GM12878 (cell line): ENCODE measurements at regions not wholly inside any gene's neighbourhood (a gene's known extent, or its start where the extent isn't known, plus 50 kb on each side); places are given as distances from the start of the nearest gene placed in this dataset.

ENCODE experiments used
- ATAC-seq: fragments of 200-7000 bp; cut with Tn5 transposase; 3 replicates; pipeline ENCODE4 v1.9.1; 2020; ENCODE audit warnings: mild to moderate bottlenecking, moderate library complexity
- BruUV-seq: library from RNA; stranded (reverse); fragments of 400-500 nt; replicated peaks from 2 replicates; lab custom pipeline; 2021; lab: Mats Ljungman, UMichigan
- CTCF ChIA-PET: fragments of 300-600 bp; sonication (Branson Sonifier 250); formaldehyde crosslinking; extraction: SDS; loops from one replicate; lab custom pipeline; 2021; ENCODE audit warnings: inconsistent platforms; lab: Yijun Ruan, JAX
- POLR2A ChIA-PET: fragments of 350-600 bp; formaldehyde crosslinking; extraction: SDS; loops from one replicate; lab custom pipeline; 2021; ENCODE audit warnings: inconsistent platforms; lab: Charles Lee
- RAD21 ChIA-PET: fragments of 300-600 bp; sonication (Branson Sonifier 250); formaldehyde crosslinking; loops from one replicate; lab custom pipeline; 2023; ENCODE audit warnings: antibody characterized with exemption; ENCODE audit not compliant: unreplicated experiment; lab: Charles Lee
- SMC1A ChIA-PET: fragments of 300-600 bp; sonication (Branson Sonifier 250); formaldehyde crosslinking; loops from one replicate; lab custom pipeline; 2023; ENCODE audit not compliant: unreplicated experiment, uncharacterized antibody; lab: Charles Lee
- DNase-seq: peaks from one replicate; pipeline ENCODE4 v3.0.0-alpha.2; 2011; ENCODE audit warnings: low read depth, low spot score
- FAIRE-seq: peaks from 3 replicates; lab custom pipeline; 2011; peaks lifted over from hg19 to GRCh38; lab: Jason Lieb, UNC
- H2AFZ ChIP-seq: 2 replicates; pipeline ENCODE4 v1.6.0; 2011; ENCODE audit warnings: low read depth, low read length, control low read depth; ENCODE audit not compliant: control insufficient read depth
- H3K27ac ChIP-seq: 2 replicates; pipeline ENCODE4 v1.5.1; 2011; ENCODE audit warnings: control low read depth; ENCODE audit not compliant: control insufficient read depth, insufficient read depth
- H3K27me3 ChIP-seq, 2 experiments: replicated peaks in 1 of 2; 2 replicates each; pipeline versions ENCODE4 v1.6.0 to v1.6.1; 2011; ENCODE audit warnings: low read length in 1 of 2; ENCODE audit not compliant: control insufficient read depth in 2 of 2, insufficient read depth in 2 of 2
- H3K36me3 ChIP-seq, 2 experiments: 2 replicates each; pipeline ENCODE4 v1.5.1; 2011; ENCODE audit warnings: low read length in 1 of 2; ENCODE audit not compliant: control insufficient read depth in 2 of 2, insufficient read depth in 2 of 2
- H3K4me1 ChIP-seq: 2 replicates; pipeline ENCODE4 v1.6.1; 2011; ENCODE audit warnings: mild to moderate bottlenecking, low read length, moderate library complexity, mixed read lengths; ENCODE audit not compliant: control insufficient read depth, insufficient read depth
- H3K4me2 ChIP-seq: 2 replicates; pipeline ENCODE4 v1.6.0; 2011; ENCODE audit warnings: control low read depth; ENCODE audit not compliant: control insufficient read depth, insufficient read depth
- H3K4me3 ChIP-seq: fragments of 200-600 bp; sonication (generic); 2 replicates; pipeline ENCODE4 v1.5.1; 2016
- H3K79me2 ChIP-seq: 2 replicates; pipeline ENCODE4 v1.6.0; 2011; ENCODE audit warnings: low read length; ENCODE audit not compliant: control insufficient read depth, insufficient read depth
- H3K9ac ChIP-seq: 2 replicates; pipeline ENCODE4 v1.8.0; 2011; ENCODE audit warnings: low read length, control low read depth, mixed read lengths; ENCODE audit not compliant: control insufficient read depth, insufficient read depth
- H3K9me3 ChIP-seq: replicated peaks from 3 replicates; pipeline ENCODE4 v1.5.1; 2011; ENCODE audit warnings: mild to moderate bottlenecking, low read length; ENCODE audit not compliant: control insufficient read depth, insufficient read depth
- H4K20me1 ChIP-seq: 2 replicates; pipeline ENCODE4 v1.6.0; 2011; ENCODE audit not compliant: control insufficient read depth, insufficient read depth
- BCLAF1 ChIP-seq: fragments of 450-650 bp; IDR thresholded peaks from 2 replicates; pipeline ENCODE4 v1.6.1; 2017; ENCODE audit warnings: antibody characterized with exemption, mild to moderate bottlenecking, moderate library complexity
- IKZF1 ChIP-seq: fragments of 450-650 bp; conservative IDR thresholded peaks from 2 replicates; pipeline ENCODE4 v1.6.1; 2017; ENCODE audit warnings: antibody characterized with exemption, mild to moderate bottlenecking
- NRF1 ChIP-seq: conservative IDR thresholded peaks from 2 replicates; pipeline ENCODE4 v1.6.1; 2011; ENCODE audit warnings: mild to moderate bottlenecking, low read depth, low read length, improper control_type of control experiment
- SREBF1 ChIP-seq: IDR thresholded peaks from 2 replicates; pipeline ENCODE4 v1.6.1; 2012; ENCODE audit warnings: mild to moderate bottlenecking, low read length
- WGBS: methylation state at CpG from one replicate; pipeline ENCODE4 v1.1.6; 2016; ENCODE audit warnings: low lambda C conversion rate; ENCODE audit not compliant: insufficient replicate concordance, insufficient coverage; ENCODE audit errors: missing lambda C conversion rate; 5-methylcytosine and 5-hydroxymethylcytosine counted together
- in situ Hi-C: fragments of 300-500 bp; cut with MboI; formaldehyde crosslinking; loops from 9 replicates; pipeline ENCODE4 v1.14.3; 2018; ENCODE audit warnings: mixed read lengths
- intact Hi-C: fragments of 100-400 bp; cut with micrococcal nuclease; formaldehyde crosslinking; loops from one replicate; pipeline ENCODE4 v1.14.2; 2022; ENCODE audit not compliant: unreplicated experiment

- TF ChIP-seq BCLAF1: no peak
- no peak for TF ChIP-seq IKZF1
- no peak for TF ChIP-seq SREBF1
Measured at GRCh38 chr12:39003541-39004155, 98.3 kb upstream of the CPNE8 start (continued).

- Histone ChIP-seq H3K4me3 (no peak overlapping the region), H3K4me2 (no peak overlapping the region), H3K36me3 (no peaks in the 10 kb centered on the region), H3K9ac (no peak overlapping the region), H3K27me3 (no peaks in the 10 kb centered on the region), H3K9me3 (no peaks in the 10 kb centered on the region), H4K20me1 (no peaks in the 10 kb centered on the region), H2AFZ (no peak overlapping the region), H3K4me1 (no peaks in the 10 kb centered on the region), H3K79me2 (no peaks in the 10 kb centered on the region), H3K27ac (no peak overlapping the region)
- 29% methylated on average over 3 of the region's 3 CpGs for WGBS
- SMC1A ChIA-PET: no interaction called here
- intact Hi-C loops: no loop called here
- no peak for TF ChIP-seq NRF1
- ATAC-seq (no peak), DNase-seq (no peak), FAIRE-seq (no peak)
- BruUV-seq: no TSS peak
- in situ Hi-C loops: no loop called here
- POLR2A ChIA-PET: interaction anchor here (0.7 kb wide), 1 partner anchor 138 kb away, joined by 4 read pairs; no protein-coding TSS in a partner anchor
- CTCF ChIA-PET: no interaction called here
- RAD21 ChIA-PET: no interaction called here
Measured at GRCh38 chr12:39000370-39000769, 95.0 kb upstream of the CPNE8 start.
